ENCODE measurements at regions not wholly inside any gene's neighbourhood (a gene's known extent, or its start where the extent isn't known, plus 50 kb on each side); places are given as distances from the start of the nearest gene placed in this dataset.
A peak's percentile ranks its signal among the peaks of the same experiment; 100 is the strongest.
"Not testable (repeated sequence)": the region's sequence is repeated elsewhere in the genome, so short reads cannot be mapped to it uniquely, and the experiment has no call there.

- Mint-ChIP-seq H3K9me3 (no peaks in the 10 kb centered on the region), H3K4me3 (no peak overlapping the region), H3K27me3 (no peaks in the 10 kb centered on the region), H3K36me3 (ENCODE audit: insufficient read depth) (no peaks in the 10 kb centered on the region), H3K27ac (ENCODE audit: low read depth) (peak overlapping the region; percentile 53), H3K4me1 (peaks cover 4% of the 10 kb centered on the region)
- DNase-seq (ENCODE audit: low spot score in 2 of 2) (no peak), ATAC-seq (replicated peaks; ENCODE audit: extremely low read depth, poor library complexity, severe bottlenecking) (no peak)
These were observed 191.7 kb downstream of the GOLGA6L6 start for GRCh38 chr15:20349774-20350498.

- no peaks in the 10 kb centered on the region for H3K27me3 Mint-ChIP-seq
- DNase-seq (ENCODE audit: low spot score in 2 of 2), result no peak
These were observed 192.5 kb downstream of the GOLGA6L6 start for GRCh38 chr15:20348900-20349773.

GRCh38 chr15:20348291-20348899, 193.2 kb downstream of the GOLGA6L6 start:
- H3K27ac Mint-ChIP-seq (ENCODE audit: low read depth), result no peak overlapping the region
- ATAC-seq (replicated peaks; ENCODE audit: extremely low read depth, poor library complexity, severe bottlenecking), result no peak

More at GRCh38 chr15:20348900-20349773, 192.5 kb downstream of the GOLGA6L6 start:
- Mint-ChIP-seq H3K9me3 (no peaks in the 10 kb centered on the region), H3K36me3 (ENCODE audit: insufficient read depth) (no peaks in the 10 kb centered on the region), H3K4me3 (no peak overlapping the region), H3K27ac (ENCODE audit: low read depth) (peak overlapping the region; percentile 53), H3K4me1 (peaks cover 4% of the 10 kb centered on the region)
- ATAC-seq (replicated peaks; ENCODE audit: extremely low read depth, poor library complexity, severe bottlenecking), result no peak

DNA sequence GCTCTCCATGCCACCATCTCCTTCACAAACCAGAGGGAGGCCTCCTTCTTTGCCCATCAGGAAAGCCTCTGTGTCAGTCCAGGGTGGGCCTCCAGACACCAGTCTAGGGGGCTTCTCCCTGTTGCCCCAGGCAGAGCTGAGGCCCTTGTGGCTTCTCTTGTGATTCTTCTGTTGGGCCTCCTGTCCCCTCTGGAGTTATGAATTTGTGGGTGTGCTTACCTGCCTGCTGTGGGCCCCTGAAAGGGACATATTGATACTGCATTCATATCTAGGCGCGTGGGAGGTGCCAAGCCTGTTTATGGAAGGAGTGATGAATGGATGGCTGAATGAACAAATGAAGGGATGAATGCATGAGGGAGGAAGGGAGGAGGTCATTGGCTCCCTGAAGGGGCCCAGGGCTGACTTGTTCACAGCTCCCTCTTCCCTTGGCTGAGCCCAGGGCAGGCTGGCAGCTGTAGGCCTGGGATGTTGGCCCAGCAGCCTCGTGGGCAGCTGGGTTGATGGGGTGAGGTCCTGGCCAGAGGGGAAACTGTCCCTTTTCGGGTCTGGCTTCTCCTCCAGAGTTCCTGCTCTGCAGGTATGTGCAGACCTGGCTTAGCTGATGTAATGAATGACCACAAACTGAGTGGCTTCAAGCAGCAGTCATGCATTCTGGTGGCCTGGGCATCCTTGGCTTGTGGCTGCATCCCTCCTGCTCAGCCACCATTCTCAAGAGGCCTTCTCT, 195.4 kb downstream of the GOLGA6L6 start:
- DNase-seq (ENCODE audit: low spot score in 2 of 2) (no peak), ATAC-seq (replicated peaks; ENCODE audit: extremely low read depth, poor library complexity, severe bottlenecking) (no peak)
- H3K4me1 Mint-ChIP-seq, result no peaks in the 10 kb centered on the region
- no peaks in the 10 kb centered on the region for H3K27me3 Mint-ChIP-seq
- H3K36me3 Mint-ChIP-seq (ENCODE audit: insufficient read depth), result no peaks in the 10 kb centered on the region
- H3K4me3 Mint-ChIP-seq, result no peak overlapping the region
- H3K27ac Mint-ChIP-seq (ENCODE audit: low read depth), result no peak overlapping the region
- no peaks in the 10 kb centered on the region for H3K9me3 Mint-ChIP-seq

More at GRCh38 chr15:20348291-20348899, 193.2 kb downstream of the GOLGA6L6 start:
- Mint-ChIP-seq H3K4me3 (no peak overlapping the region), H3K4me1 (peaks cover 4% of the 10 kb centered on the region), H3K36me3 (ENCODE audit: insufficient read depth) (no peaks in the 10 kb centered on the region), H3K9me3 (no peaks in the 10 kb centered on the region), H3K27me3 (no peaks in the 10 kb centered on the region)
- no peak for DNase-seq (ENCODE audit: low spot score in 2 of 2)

- no peaks in the 10 kb centered on the region for H3K36me3 Mint-ChIP-seq (ENCODE audit: insufficient read depth)
- no peaks in the 10 kb centered on the region for H3K4me1 Mint-ChIP-seq
- ATAC-seq (replicated peaks; ENCODE audit: extremely low read depth, poor library complexity, severe bottlenecking) (no peak), DNase-seq (ENCODE audit: low spot score in 2 of 2) (no peak)
- H3K27ac Mint-ChIP-seq (ENCODE audit: low read depth), result no peak overlapping the region
- no peaks in the 10 kb centered on the region for H3K9me3 Mint-ChIP-seq
- no peak overlapping the region for H3K4me3 Mint-ChIP-seq
- no peaks in the 10 kb centered on the region for H3K27me3 Mint-ChIP-seq
These were observed 196.1 kb downstream of the GOLGA6L6 start for GRCh38 chr15:20345401-20345958.

GRCh38 chr15:20344601-20345400, 196.8 kb downstream of the GOLGA6L6 start:
- no peak overlapping the region for H3K4me3 Mint-ChIP-seq
- no peaks in the 10 kb centered on the region for H3K27me3 Mint-ChIP-seq
- ATAC-seq (replicated peaks; ENCODE audit: extremely low read depth, poor library complexity, severe bottlenecking) (no peak), DNase-seq (ENCODE audit: low spot score in 2 of 2) (no peak)
- no peaks in the 10 kb centered on the region for H3K9me3 Mint-ChIP-seq
- H3K27ac Mint-ChIP-seq (ENCODE audit: low read depth), result no peak overlapping the region
- no peaks in the 10 kb centered on the region for H3K4me1 Mint-ChIP-seq
- H3K36me3 Mint-ChIP-seq (ENCODE audit: insufficient read depth), result no peaks in the 10 kb centered on the region

- not testable (repeated sequence) for H3K9me3 Mint-ChIP-seq
These were observed 198.0 kb downstream of the GOLGA6L6 start for GRCh38 chr15:20343395-20344211.

DNA sequence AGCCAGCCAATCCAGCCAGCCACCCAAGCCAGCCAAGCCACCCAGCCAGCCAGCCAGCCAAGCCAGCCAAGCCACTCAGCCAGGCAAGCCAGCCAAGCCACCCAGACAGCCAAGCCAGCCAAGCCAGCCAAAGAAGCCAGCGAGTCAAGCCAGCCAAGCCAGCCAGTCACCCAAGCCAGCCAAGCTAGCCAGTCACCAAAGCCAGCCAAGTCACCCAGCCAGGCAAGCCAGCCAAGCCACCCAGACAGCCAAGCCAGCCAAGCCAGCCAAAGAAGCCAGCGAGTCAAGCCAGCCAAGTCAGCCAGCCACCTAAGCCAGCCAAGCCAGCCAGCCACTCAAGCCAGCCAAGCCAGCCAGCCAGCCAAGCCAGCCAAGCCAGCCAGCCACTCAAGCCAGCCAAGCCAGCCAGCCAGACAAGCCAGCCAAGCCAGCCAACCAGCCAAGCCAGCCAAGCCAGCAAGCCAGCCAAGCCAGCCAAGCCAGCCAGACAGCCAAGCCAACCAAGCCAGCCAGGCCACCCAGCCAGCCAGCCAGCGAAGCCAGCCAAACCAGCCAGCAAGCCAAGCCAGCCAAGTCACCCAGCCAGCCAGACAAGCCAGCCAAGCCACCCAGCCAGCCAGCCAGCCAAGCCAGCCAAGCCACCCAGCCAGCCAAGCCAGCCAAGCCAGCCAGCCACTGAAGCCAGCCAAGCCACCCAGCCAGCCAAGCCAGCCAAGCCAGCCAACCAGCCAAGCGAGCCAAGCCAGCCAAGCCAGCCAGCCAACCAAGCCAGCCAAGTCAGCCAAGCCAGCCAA, 198.8 kb downstream of the GOLGA6L6 start:
- H3K27me3 Mint-ChIP-seq; H3K36me3 Mint-ChIP-seq (ENCODE audit: insufficient read depth); H3K27ac Mint-ChIP-seq (ENCODE audit: low read depth); H3K4me1 Mint-ChIP-seq; ATAC-seq (replicated peaks; ENCODE audit: extremely low read depth, poor library complexity, severe bottlenecking); H3K4me3 Mint-ChIP-seq; H3K9me3 Mint-ChIP-seq; DNase-seq (ENCODE audit: low spot score in 2 of 2): not testable (repeated sequence)

More at GRCh38 chr15:20343395-20344211, 198.0 kb downstream of the GOLGA6L6 start:
- H3K4me3 Mint-ChIP-seq; H3K36me3 Mint-ChIP-seq (ENCODE audit: insufficient read depth); H3K4me1 Mint-ChIP-seq; DNase-seq (ENCODE audit: low spot score in 2 of 2); ATAC-seq (replicated peaks; ENCODE audit: extremely low read depth, poor library complexity, severe bottlenecking); H3K27ac Mint-ChIP-seq (ENCODE audit: low read depth); H3K27me3 Mint-ChIP-seq: not testable (repeated sequence)

GRCh38 chr15:20341901-20342600, 199.5 kb downstream of the GOLGA6L6 start:
- DNase-seq (ENCODE audit: low spot score in 2 of 2) (peak in 1 of 2 donors; percentile 44), ATAC-seq (replicated peaks; ENCODE audit: extremely low read depth, poor library complexity, severe bottlenecking) (peak; percentile 17)
- Mint-ChIP-seq H3K27me3 (no peaks in the 10 kb centered on the region), H3K4me1 (no peaks in the 10 kb centered on the region), H3K27ac (ENCODE audit: low read depth) (no peak overlapping the region), H3K36me3 (ENCODE audit: insufficient read depth) (no peaks in the 10 kb centered on the region), H3K4me3 (no peak overlapping the region), H3K9me3 (no peaks in the 10 kb centered on the region)
